Esophagus mucosa (tissue), 1 donor: ENCODE measurements at regions not wholly inside any gene's neighbourhood (a gene's known extent, or its start where the extent isn't known, plus 50 kb on each side); places are given as distances from the start of the nearest gene placed in this dataset.
"Not testable (repeated sequence)": the region's sequence is repeated elsewhere in the genome, so short reads cannot be mapped to it uniquely, and the experiment has no call there.

Source experiments
- ATAC-seq: fragments of 200-7000 bp; cut with Tn5 transposase; one replicate; pipeline ENCODE4 v1.9.1; 2020
- donor health status: DM: yes; HTN: yes; CAD: no.

GRCh38 chr18:39313992-39314391 lies 1748.4 kb upstream of the CELF4 start:
- no peak for ATAC-seq

GRCh38 chr18:39311111-39311712 lies 1745.6 kb upstream of the CELF4 start:
- no peak for ATAC-seq

DNA sequence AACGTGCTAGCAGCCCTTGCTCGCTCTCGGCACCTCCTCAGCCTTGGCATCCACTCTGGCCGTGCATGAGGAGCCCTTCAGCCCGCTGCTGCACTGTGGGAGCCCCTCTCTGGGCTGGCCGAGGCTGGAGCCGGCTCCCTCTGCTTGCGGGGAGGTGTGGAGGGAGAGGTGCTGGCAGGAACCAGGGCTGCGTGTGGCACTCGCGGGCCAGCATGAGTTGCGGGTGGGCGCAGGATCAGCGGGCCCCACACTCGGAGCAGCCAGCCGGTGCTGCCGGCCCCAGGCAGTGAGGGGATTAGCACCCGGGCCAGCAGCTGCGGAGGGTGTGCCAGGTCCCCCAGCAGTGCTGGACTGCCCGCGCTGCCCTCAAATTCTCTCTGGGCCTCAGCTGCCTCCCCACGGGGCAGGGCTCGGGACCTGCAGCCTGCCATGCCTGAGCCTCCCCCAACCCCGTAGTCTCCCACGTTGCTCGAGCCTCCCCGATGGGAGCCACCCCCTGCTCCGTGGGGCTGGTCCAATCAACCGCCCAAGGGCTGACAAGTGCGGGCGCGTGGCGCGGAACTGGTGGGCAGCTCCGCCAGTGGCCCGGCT lies 1743.4 kb upstream of the CELF4 start:
- ATAC-seq: not testable (repeated sequence)

- ATAC-seq: no peak
These were observed 1740.2 kb upstream of the CELF4 start for GRCh38 chr18:39305766-39306165.

GRCh38 chr18:39302481-39302880 lies 1736.9 kb upstream of the CELF4 start:
- ATAC-seq: no peak

- no peak for ATAC-seq
These were observed 1733.6 kb upstream of the CELF4 start for GRCh38 chr18:39299152-39299551.

- ATAC-seq: no peak
These were observed 1731.6 kb upstream of the CELF4 start for GRCh38 chr18:39297225-39297624.

GRCh38 chr18:39296293-39296888 lies 1730.8 kb upstream of the CELF4 start:
- no peak for ATAC-seq

GRCh38 chr18:39276764-39277163 lies 1711.2 kb upstream of the CELF4 start:
- no peak for ATAC-seq

GRCh38 chr18:39274535-39274934 lies 1708.9 kb upstream of the CELF4 start:
- no peak for ATAC-seq

GRCh38 chr18:39272230-39272629 lies 1706.6 kb upstream of the CELF4 start:
- ATAC-seq: no peak

GRCh38 chr18:39271654-39272053 lies 1706.1 kb upstream of the CELF4 start:
- ATAC-seq: no peak

- ATAC-seq: no peak
These were observed 1695.0 kb upstream of the CELF4 start for GRCh38 chr18:39260565-39260964.

- ATAC-seq: no peak
These were observed 1694.1 kb upstream of the CELF4 start for GRCh38 chr18:39259736-39260135.

DNA sequence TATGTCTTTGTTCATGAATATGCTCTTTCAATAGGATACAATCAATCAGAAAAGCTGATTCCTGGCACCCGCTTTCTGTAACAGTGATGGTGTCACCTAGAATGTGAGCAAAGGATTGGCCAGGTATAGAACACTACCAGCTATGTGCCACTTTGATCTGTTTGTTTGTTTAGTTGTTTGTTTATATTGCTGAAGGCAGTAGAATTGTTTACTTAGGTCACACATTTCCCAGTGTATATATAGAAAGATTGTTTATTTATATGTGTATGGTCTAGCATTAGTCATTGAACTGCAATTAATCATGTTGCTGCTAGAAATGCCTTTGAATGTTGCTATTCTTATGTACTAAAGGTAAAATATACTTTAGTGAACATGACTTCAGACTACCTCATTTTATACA lies 1678.6 kb upstream of the CELF4 start:
- no peak for ATAC-seq

GRCh38 chr18:39241534-39241933 lies 1675.9 kb upstream of the CELF4 start:
- ATAC-seq: no peak

DNA sequence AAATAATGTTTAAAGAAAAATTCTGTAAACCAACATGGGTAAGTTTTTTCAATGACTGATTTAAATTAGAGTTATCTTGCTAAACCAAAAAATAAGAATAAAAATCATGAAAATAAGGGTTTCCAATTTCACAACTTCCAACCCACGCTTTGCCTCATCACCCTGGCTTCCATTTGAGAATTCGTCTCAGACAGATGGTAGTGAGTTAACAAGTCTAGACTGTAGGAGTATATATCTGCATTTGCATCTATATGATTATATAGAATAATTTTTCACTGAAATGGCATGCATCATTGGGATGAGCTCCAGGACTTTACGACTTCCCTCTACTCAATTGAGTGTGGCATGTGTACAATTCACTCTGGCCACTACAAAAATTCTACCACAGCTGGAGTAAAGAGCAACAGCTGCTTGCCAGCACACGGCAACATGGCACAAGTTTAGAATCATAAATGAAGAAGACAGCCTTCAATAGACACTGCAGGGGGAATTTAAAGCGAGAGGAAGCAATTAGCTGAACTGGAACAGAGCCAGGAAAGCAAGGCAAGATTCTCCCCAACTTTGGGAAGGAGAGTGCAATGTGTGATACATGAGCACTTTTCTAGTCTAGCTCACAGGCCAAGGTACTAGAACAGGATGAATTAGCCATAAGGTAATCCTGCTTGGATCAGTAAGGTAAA lies 1673.5 kb upstream of the CELF4 start:
- ATAC-seq: no peak

DNA sequence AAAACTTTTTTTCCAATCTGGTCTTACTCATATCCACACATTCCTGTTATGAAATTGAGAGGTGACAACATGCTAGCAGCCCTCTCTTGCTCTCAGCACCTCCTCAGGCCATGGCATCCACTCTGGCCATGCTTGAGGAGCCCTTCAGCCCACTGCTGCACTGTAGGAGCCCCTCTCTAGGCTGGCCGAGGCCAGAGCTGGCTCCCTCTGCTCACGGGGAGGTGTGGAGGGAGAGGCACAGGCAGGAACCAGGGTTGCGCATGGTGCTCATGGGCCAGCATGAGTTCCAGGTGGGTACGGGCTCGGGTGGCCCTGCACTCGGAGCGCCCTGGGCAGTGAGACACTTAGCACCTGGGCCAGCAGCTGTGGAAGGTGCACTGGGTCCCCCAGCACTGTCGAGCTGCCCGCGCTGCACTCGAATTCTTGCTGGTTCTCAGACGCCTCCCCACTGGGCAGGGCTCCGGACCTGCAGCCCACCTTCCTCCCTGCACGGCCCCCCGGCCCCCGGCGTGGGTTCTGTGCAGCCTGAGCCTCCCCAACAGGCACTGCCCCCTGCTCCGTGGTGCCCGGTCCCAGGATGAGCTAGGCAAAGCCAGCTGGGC lies 1669.6 kb upstream of the CELF4 start:
- no peak for ATAC-seq

DNA sequence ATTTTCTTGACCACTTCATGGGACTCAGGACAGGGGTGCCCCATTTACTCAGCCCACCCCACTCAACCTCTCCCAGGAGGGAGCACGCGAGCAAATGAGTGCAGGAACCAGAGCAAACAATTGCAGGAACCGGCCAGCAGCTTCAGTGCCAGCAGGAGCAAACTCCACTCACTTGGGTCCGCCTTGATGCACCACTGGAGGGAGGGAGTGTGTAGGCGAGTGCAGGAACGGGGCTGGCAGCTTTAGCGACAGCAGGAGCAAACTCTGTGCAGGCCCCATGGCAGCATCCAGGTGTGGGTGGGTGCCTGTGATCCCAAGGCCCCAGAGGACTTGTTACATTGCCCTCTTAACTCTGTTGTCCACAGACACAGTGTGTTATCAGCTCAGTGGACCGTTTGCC lies 1667.3 kb upstream of the CELF4 start:
- ATAC-seq: no peak

- no peak for ATAC-seq
These were observed 1666.9 kb upstream of the CELF4 start for GRCh38 chr18:39232490-39232889.

DNA sequence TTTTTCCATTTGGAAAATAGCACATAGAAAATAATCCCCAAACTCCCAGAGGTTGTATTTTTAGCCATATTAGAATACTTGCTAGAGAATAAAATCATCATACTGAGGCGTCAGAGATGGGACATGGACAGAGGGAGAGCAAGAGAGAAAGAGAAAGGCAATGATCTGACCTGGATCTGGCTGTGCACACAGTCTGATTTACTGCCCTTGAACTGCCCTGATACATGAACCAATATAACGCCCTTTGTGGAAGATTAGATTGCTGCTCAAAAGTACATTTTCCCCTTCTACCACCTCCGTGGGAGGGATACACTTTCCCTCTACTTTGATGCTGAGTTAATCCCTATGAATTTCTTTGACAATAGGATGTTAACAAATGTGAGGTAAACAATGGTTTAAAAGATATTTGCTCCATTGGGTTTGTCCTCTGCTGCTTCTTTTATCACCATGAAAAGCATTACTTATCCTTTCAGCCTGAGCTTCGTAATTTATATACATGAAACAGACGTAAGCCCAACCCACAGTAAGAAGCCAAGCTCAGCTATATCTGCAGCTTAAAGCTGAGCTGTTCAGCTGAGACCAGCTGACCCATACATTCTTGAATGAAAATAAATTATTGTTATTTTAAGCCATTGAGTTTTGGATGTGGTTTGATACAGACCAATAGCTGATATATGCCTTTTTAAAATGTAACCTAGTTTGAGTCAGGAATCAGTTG lies 1664.6 kb upstream of the CELF4 start:
- no peak for ATAC-seq

GRCh38 chr18:39227769-39228168 lies 1662.2 kb upstream of the CELF4 start:
- ATAC-seq: not testable (repeated sequence)

GRCh38 chr18:39225373-39225772 lies 1659.8 kb upstream of the CELF4 start:
- no peak for ATAC-seq
